Endothelial cell of umbilical vein (primary cell): ENCODE measurements at regions not wholly inside any gene's neighbourhood (a gene's known extent, or its start where the extent isn't known, plus 50 kb on each side); places are given as distances from the start of the nearest gene placed in this dataset.

Experiments
- BruUV-seq: library from RNA; stranded (reverse); fragments of 400-500 nt; replicated peaks from 2 replicates; lab custom pipeline; 2021; lab: Mats Ljungman, UMichigan
- CTCF ChIA-PET: fragments of 300-600, 350-600 bp; sonication (Branson Sonifier 250); formaldehyde crosslinking; loops from one replicate; lab custom pipeline; 2021; ENCODE audit warnings: antibody characterized with exemption, inconsistent platforms; lab: Charles Lee
- POLR2A ChIA-PET: fragments of 300-600, 350-600 bp; sonication (Branson Sonifier 250); formaldehyde crosslinking; loops from one replicate; lab custom pipeline; 2021; ENCODE audit warnings: antibody characterized with exemption, inconsistent platforms; lab: Charles Lee
- DNase-seq: peaks from one replicate; pipeline ENCODE4 v3.0.0-alpha.2; 2011; ENCODE audit warnings: low read depth, low spot score
- FAIRE-seq: peaks from 2 replicates; lab custom pipeline; 2011; peaks lifted over from hg19 to GRCh38; lab: Jason Lieb, UNC
- H2AFZ ChIP-seq: 2 replicates; pipeline ENCODE4 v1.6.0; 2012; ENCODE audit warnings: low read depth, low read length, control low read depth, inconsistent platforms
- H3K27ac ChIP-seq: 2 replicates; pipeline ENCODE4 v1.5.1; 2011; ENCODE audit warnings: low read depth, mild to moderate bottlenecking, control low read depth, low read length, moderate library complexity; ENCODE audit not compliant: insufficient read depth
- H3K27me3 ChIP-seq, 2 experiments: 2 replicates each; pipeline versions ENCODE4 v1.6.0 to v1.6.1; 2011; ENCODE audit warnings: low read length in 2 of 2, mixed read lengths in 1 of 2; ENCODE audit not compliant: control insufficient read depth in 2 of 2, insufficient read depth in 2 of 2
- H3K36me3 ChIP-seq, 2 experiments: 2 replicates in 1 of 2; 3 replicates in 1 of 2; pipeline ENCODE4 v1.5.1; 2011; ENCODE audit warnings: low read length in 2 of 2, mild to moderate bottlenecking in 1 of 2, moderate library complexity in 1 of 2; ENCODE audit not compliant: control insufficient read depth in 2 of 2, insufficient read depth in 2 of 2; ENCODE audit errors: extremely low read depth in 1 of 2
- H3K4me1 ChIP-seq: 3 replicates; pipeline ENCODE4 v1.5.1; 2011; ENCODE audit warnings: mild to moderate bottlenecking, low read length; ENCODE audit not compliant: control insufficient read depth, insufficient read depth; ENCODE audit errors: extremely low read depth
- H3K4me2 ChIP-seq: 2 replicates; pipeline ENCODE4 v1.6.1; 2011; ENCODE audit warnings: low read length, control low read depth, mixed read lengths; ENCODE audit not compliant: insufficient read depth
- H3K4me3 ChIP-seq, 3 experiments: fragments of 200-600 bp in 1 of 3; sonication (generic), shearing (Covaris generic) in 1 of 3; replicated peaks in 1 of 3; 2 replicates each; pipeline ENCODE4 v1.5.1; 2011 to 2016; ENCODE audit warnings: control low read depth in 3 of 3, low read length in 3 of 3, mild to moderate bottlenecking in 2 of 3, inconsistent platforms in 1 of 3, low read depth in 1 of 3, moderate library complexity in 1 of 3; ENCODE audit not compliant: insufficient read depth in 1 of 3
- H3K79me2 ChIP-seq: 2 replicates; pipeline ENCODE4 v1.6.0; 2012; ENCODE audit warnings: low read length, inconsistent platforms; ENCODE audit not compliant: control insufficient read depth, insufficient read depth
- H3K9ac ChIP-seq: replicated peaks from 2 replicates; pipeline ENCODE3; 2011; ENCODE audit warnings: low read length, control low read depth; ENCODE audit not compliant: insufficient read depth; ENCODE audit errors: extremely low read depth
- H3K9me1 ChIP-seq: replicated peaks from 3 replicates; pipeline ENCODE4 v1.6.0; 2011; ENCODE audit warnings: mild to moderate bottlenecking, low read length; ENCODE audit not compliant: control insufficient read depth, insufficient read depth; ENCODE audit errors: extremely low read depth
- H3K9me3 ChIP-seq: replicated peaks from 2 replicates; pipeline ENCODE4 v1.5.1; 2012; ENCODE audit warnings: low read length, inconsistent platforms; ENCODE audit not compliant: control insufficient read depth, insufficient read depth
- H4K20me1 ChIP-seq: replicated peaks from 2 replicates; pipeline ENCODE3; 2011; ENCODE audit warnings: mild to moderate bottlenecking, low read length; ENCODE audit not compliant: control insufficient read depth, insufficient read depth; ENCODE audit errors: extremely low read depth
- EZH2 ChIP-seq: IDR thresholded peaks from 2 replicates; pipeline ENCODE4 v1.6.1; 2012; ENCODE audit warnings: borderline replicate concordance, low read depth, mild to moderate bottlenecking, moderate library complexity, low read length, inconsistent platforms; ENCODE audit not compliant: severe bottlenecking
- FOS ChIP-seq: IDR thresholded peaks from 2 replicates; pipeline ENCODE4 v1.6.1; 2011; ENCODE audit warnings: mild to moderate bottlenecking, low read length, moderate library complexity, borderline replicate concordance; ENCODE audit not compliant: insufficient read depth
- GATA2 ChIP-seq: IDR thresholded peaks from 2 replicates; pipeline ENCODE4 v1.7.0; 2011; ENCODE audit warnings: low read depth, mild to moderate bottlenecking, moderate library complexity, mixed read lengths, low read length; ENCODE audit not compliant: insufficient read length, insufficient read depth
- POLR2AphosphoS5 ChIP-seq: IDR thresholded peaks from 2 replicates; pipeline ENCODE4 v1.6.1; 2012; ENCODE audit warnings: low read depth, mild to moderate bottlenecking, control low read depth, low read length, moderate library complexity; ENCODE audit not compliant: insufficient read depth
- dilution Hi-C: fragments of 300-500 bp; cut with MboI; formaldehyde crosslinking; loops from one replicate; pipeline ENCODE4 v1.15.0; 2019; ENCODE audit warnings: low sequenced_read_pairs; ENCODE audit not compliant: extremely low pct_ligation_motif_present
- intact Hi-C: fragments of 100-400 bp; cut with micrococcal nuclease; formaldehyde crosslinking; loops from one replicate; pipeline ENCODE4 v1.10.0; 2022
- TF ChIP-seq, protein P1 (sequence below): IDR thresholded peaks from 2 replicates; pipeline ENCODE4 v1.6.1; 2011; ENCODE audit not compliant: insufficient read depth, insufficient read length
- TF ChIP-seq, protein P2 (sequence below), 2 donors: IDR thresholded peaks; 1 replicate in 1 of 2; 2 replicates in 1 of 2; pipeline ENCODE4 v1.5.1; 2011; ENCODE audit warnings: low read length in 2 of 2, mild to moderate bottlenecking in 2 of 2, moderate library complexity in 2 of 2, control low read depth in 1 of 2, inconsistent platforms in 1 of 2, low read depth in 1 of 2; ENCODE audit not compliant: insufficient read depth in 1 of 2; ENCODE audit errors: extremely low read depth in 1 of 2

DNA sequence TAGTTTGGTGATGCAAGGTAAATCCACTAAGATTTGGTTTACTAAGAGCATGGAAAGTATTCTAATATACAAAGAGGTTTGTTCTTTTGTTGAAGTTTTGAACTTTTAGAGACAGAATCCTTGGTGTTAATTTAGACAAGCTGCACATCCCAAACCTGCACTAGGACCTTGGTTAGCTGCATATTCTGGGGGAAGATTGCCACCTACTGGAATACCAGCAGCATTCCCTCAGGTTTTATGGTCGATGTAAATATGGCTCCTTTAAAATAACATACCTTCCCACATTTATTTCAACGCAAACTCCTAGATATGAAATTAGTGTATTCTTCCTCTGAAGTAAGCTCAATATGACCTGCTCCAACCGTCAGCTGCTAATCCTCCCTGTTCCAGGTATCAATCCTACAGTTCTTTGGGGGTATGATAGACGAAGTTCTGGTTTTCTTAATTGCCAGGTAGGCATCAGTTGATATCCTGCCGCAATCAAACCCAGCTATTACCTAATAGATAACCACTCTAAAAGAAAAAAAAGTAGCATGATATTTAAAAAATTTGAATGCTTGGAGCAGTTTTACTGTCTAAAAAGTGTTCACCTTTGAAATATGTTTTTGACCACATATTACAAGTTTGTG, 624.1 kb downstream of the ISL1 start:
- Histone ChIP-seq H3K4me1 (no peaks in the 10 kb centered on the region), H3K36me3 (no peaks in the 10 kb centered on the region), H3K79me2 (no peaks in the 10 kb centered on the region), H3K9me1 (no peaks in the 10 kb centered on the region), H3K9ac (no peak overlapping the region), H3K27ac (no peak overlapping the region), H3K4me3 (no peak overlapping the region), H4K20me1 (no peaks in the 10 kb centered on the region), H2AFZ (no peak overlapping the region), H3K4me2 (no peak overlapping the region), H3K27me3 (no peaks in the 10 kb centered on the region), H3K9me3 (no peaks in the 10 kb centered on the region)
- intact Hi-C loops, result loop anchor here (1.0 to 2.0 kb wide), 5 partner anchors 349 to 1048 kb away; no protein-coding TSS in a partner anchor
- BruUV-seq, result no TSS peak
- ChIA-PET POLR2A (no interaction called here), CTCF (interaction anchor here (0.6 to 2.5 kb wide), 19 partner anchors 9 to 1052 kb away, joined by 3 to 183 read pairs (median 4); partner anchors contain the start of gene ISL1)
- TF ChIP-seq POLR2AphosphoS5, result no peak
- TF ChIP-seq EZH2, result no peak
- TF ChIP-seq FOS, result no peak
- TF ChIP-seq GATA2, result no peak
- TF ChIP-seq, protein P1, sequence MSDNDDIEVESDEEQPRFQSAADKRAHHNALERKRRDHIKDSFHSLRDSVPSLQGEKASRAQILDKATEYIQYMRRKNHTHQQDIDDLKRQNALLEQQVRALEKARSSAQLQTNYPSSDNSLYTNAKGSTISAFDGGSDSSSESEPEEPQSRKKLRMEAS, result no peak
- TF ChIP-seq, protein P2, sequence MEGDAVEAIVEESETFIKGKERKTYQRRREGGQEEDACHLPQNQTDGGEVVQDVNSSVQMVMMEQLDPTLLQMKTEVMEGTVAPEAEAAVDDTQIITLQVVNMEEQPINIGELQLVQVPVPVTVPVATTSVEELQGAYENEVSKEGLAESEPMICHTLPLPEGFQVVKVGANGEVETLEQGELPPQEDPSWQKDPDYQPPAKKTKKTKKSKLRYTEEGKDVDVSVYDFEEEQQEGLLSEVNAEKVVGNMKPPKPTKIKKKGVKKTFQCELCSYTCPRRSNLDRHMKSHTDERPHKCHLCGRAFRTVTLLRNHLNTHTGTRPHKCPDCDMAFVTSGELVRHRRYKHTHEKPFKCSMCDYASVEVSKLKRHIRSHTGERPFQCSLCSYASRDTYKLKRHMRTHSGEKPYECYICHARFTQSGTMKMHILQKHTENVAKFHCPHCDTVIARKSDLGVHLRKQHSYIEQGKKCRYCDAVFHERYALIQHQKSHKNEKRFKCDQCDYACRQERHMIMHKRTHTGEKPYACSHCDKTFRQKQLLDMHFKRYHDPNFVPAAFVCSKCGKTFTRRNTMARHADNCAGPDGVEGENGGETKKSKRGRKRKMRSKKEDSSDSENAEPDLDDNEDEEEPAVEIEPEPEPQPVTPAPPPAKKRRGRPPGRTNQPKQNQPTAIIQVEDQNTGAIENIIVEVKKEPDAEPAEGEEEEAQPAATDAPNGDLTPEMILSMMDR (IDR thresholded peaks at IDR 0.05; ENCODE audit: extremely low read depth in 1 of 2, insufficient read depth in 1 of 2, low read depth in 1 of 2, low read length in 2 of 2), result peak; percentile 51 to 67
- DNase-seq (peak; percentile 48), FAIRE-seq (peak; percentile 26)
- dilution Hi-C loops, result no loop called here
